OCI-LY3 (cell line): ENCODE measurements at regions not wholly inside any gene's neighbourhood (a gene's known extent, or its start where the extent isn't known, plus 50 kb on each side); places are given as distances from the start of the nearest gene placed in this dataset.

Experiments
- CTCF ChIP-seq: fragments of 200-600, 300-600 bp; sonication (generic); IDR thresholded peaks from 2 replicates; pipeline ENCODE4 v1.5.1; 2014; ENCODE audit warnings: antibody characterized with exemption, low read length, low read depth
- EZH2phosphoT487 ChIP-seq: fragments of 200-600 bp; shearing (Covaris generic); IDR thresholded peaks from 2 replicates; pipeline ENCODE4 v1.6.1; 2018; ENCODE audit warnings: antibody characterized with exemption, mixed run types, low read depth

- no peak for TF ChIP-seq CTCF
- no peak for TF ChIP-seq EZH2phosphoT487
Measured at GRCh38 chr4:186792728-186793366, 69.2 kb upstream of the FAT1 start.
